ENCODE measurements at regions not wholly inside any gene's neighbourhood (a gene's known extent, or its start where the extent isn't known, plus 50 kb on each side); places are given as distances from the start of the nearest gene placed in this dataset.

DNA sequence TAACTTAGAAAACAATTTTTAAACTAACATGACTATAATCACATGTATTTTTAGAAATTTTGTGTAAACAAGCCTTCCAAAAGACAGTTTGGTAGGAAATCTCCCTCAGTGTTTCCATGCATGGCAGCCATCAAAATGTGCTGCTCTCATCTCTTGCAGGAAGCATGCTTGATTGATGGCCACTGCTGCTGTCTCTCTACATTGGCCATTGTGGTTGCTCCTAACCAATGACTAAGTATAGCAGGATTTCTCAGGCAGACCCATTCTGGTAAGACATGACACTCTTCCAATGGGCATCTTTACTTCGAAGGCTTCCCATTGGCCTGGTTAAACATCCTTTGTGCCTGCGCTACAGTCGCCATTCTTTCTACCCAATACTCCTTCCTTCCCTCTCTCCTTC is 78.9 kb upstream of the GUCY1A1 start:
- TF ChIP-seq, protein P1, sequence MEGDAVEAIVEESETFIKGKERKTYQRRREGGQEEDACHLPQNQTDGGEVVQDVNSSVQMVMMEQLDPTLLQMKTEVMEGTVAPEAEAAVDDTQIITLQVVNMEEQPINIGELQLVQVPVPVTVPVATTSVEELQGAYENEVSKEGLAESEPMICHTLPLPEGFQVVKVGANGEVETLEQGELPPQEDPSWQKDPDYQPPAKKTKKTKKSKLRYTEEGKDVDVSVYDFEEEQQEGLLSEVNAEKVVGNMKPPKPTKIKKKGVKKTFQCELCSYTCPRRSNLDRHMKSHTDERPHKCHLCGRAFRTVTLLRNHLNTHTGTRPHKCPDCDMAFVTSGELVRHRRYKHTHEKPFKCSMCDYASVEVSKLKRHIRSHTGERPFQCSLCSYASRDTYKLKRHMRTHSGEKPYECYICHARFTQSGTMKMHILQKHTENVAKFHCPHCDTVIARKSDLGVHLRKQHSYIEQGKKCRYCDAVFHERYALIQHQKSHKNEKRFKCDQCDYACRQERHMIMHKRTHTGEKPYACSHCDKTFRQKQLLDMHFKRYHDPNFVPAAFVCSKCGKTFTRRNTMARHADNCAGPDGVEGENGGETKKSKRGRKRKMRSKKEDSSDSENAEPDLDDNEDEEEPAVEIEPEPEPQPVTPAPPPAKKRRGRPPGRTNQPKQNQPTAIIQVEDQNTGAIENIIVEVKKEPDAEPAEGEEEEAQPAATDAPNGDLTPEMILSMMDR (IDR thresholded peaks at IDR 0.05) = no peak
- TF ChIP-seq POLR2A (IDR thresholded peaks at IDR 0.05) = no peak

Data from uterus (tissue), 2 donors.